Neural progenitor cell (in vitro differentiated cells): ENCODE measurements at regions not wholly inside any gene's neighbourhood (a gene's known extent, or its start where the extent isn't known, plus 50 kb on each side); places are given as distances from the start of the nearest gene placed in this dataset.

ENCODE experiments used
- DNase-seq: peaks from one replicate; pipeline ENCODE4 v3.0.0-alpha.2; 2016; ENCODE audit warnings: low spot score
- H2AFZ ChIP-seq: fragments of 200-600 bp; sonication (generic); replicated peaks from 2 replicates; pipeline ENCODE4 v1.6.1; 2016; ENCODE audit warnings: antibody characterized with exemption
- H3F3A ChIP-seq: fragments of 200-600 bp; sonication (generic); 2 replicates; pipeline ENCODE4 v1.6.1; 2016; ENCODE audit warnings: antibody characterized with exemption, low read depth
- H3K27ac ChIP-seq: fragments of 200-600 bp; sonication (generic); 2 replicates; pipeline ENCODE4 v1.5.1; 2016; ENCODE audit warnings: mild to moderate bottlenecking
- H3K27me3 ChIP-seq: fragments of 200-600 bp; sonication (generic); 2 replicates; pipeline ENCODE4 v1.6.1; 2016; ENCODE audit warnings: mild to moderate bottlenecking, moderate library complexity
- H3K36me3 ChIP-seq: fragments of 200-600 bp; sonication (generic); 2 replicates; pipeline ENCODE4 v1.5.1; 2016
- H3K4me1 ChIP-seq: fragments of 200-600 bp; sonication (generic); 2 replicates; pipeline ENCODE4 v1.6.1; 2016; ENCODE audit warnings: mixed run types
- H3K4me2 ChIP-seq: fragments of 200-600 bp; sonication (generic); 2 replicates; pipeline ENCODE4 v1.6.1; 2016
- H3K4me3 ChIP-seq: fragments of 200-600 bp; sonication (generic); 2 replicates; pipeline ENCODE4 v1.5.1; 2016
- H3K79me2 ChIP-seq: fragments of 200-600 bp; sonication (generic); 2 replicates; pipeline ENCODE4 v1.6.1; 2016; ENCODE audit warnings: low read depth
- H3K9ac ChIP-seq: fragments of 200-600 bp; sonication (generic); 2 replicates; pipeline ENCODE4 v1.6.1; 2016
- H3K9me3 ChIP-seq: fragments of 200-600 bp; sonication (generic); 2 replicates; pipeline ENCODE4 v1.5.1; 2016; ENCODE audit warnings: low read depth
- H4K20me1 ChIP-seq: fragments of 200-600 bp; sonication (generic); 2 replicates; pipeline ENCODE4 v1.6.1; 2016; ENCODE audit warnings: low read depth
- H3K27ac Mint-ChIP-seq: 3 replicates; pipeline ENCODE4 v1.8.0; 2021; ENCODE audit warnings: mixed read lengths
- H3K27me3 Mint-ChIP-seq: 2 replicates; pipeline ENCODE4 v1.8.0; 2022; ENCODE audit warnings: low read depth, mild to moderate bottlenecking, inconsistent platforms, moderate library complexity, mixed read lengths; ENCODE audit not compliant: insufficient read depth
- H3K36me3 Mint-ChIP-seq: 3 replicates; pipeline ENCODE4 v1.8.0; 2021; ENCODE audit warnings: mixed read lengths
- H3K4me1 Mint-ChIP-seq: 3 replicates; pipeline ENCODE4 v1.8.0; 2021; ENCODE audit warnings: mixed read lengths
- H3K4me3 Mint-ChIP-seq: 3 replicates; pipeline ENCODE4 v1.8.0; 2021; ENCODE audit warnings: mild to moderate bottlenecking, moderate library complexity, mixed read lengths
- H3K9me3 Mint-ChIP-seq: 3 replicates; pipeline ENCODE4 v1.8.0; 2020; ENCODE audit warnings: mixed read lengths
- EZH2 ChIP-seq: fragments of 200-600 bp; sonication (generic); IDR thresholded peaks from 2 replicates; pipeline ENCODE4 v1.6.1; 2017; ENCODE audit warnings: antibody characterized with exemption, mild to moderate bottlenecking, moderate library complexity
- EZH2phosphoT487 ChIP-seq: fragments of 200-600 bp; sonication (generic); IDR thresholded peaks from 2 replicates; pipeline ENCODE4 v1.6.1; 2017; ENCODE audit warnings: antibody characterized with exemption
- TF ChIP-seq, protein P1 (sequence below): fragments of 200-600 bp; sonication (generic); IDR thresholded peaks from 2 replicates; pipeline ENCODE4 v1.5.1; 2017; ENCODE audit warnings: antibody characterized with exemption, mild to moderate bottlenecking

DNA sequence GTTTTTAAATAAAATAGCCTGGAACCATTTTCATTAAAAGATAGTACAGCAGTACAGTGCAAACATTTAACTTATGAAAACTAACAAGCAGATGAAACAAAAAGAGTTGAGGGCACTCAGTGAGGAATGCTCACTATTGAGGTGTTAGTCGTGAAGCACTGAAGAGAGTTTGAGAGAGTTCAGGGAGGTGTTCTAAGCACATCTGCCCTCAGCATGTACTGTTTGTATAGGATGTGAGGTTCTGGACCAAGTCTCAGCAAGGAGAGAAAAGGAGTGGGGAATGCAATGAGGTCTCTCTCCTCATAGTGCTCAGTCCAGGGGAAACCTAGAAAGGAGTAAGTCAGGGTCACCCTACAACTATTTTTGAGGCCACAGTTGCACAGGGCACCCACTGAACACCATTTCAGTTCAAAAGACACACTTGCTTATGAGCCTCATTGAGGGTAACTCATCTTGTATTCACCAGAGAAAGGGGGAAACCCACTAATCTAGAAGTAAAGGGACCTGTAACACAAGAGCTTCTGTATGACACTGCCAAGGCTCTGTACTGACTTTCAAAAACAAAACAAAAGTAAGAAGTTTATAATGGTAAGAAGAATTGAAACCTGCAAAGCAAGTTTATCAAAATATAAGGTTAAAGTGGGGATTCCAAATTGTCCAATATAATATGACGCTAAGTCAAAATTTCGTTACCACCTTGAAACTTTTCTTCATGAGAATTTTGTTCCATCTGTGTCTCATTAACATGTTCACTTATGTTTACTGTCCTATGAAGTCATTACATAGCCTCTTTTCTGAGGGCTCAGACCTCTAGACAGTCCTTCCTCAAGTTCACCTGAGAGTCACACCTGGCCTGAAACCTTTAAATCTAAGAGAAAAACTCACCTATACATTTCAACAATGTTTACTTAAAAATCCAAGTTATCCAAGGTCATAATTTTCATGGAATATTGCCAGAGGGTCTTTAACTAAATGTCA lies 275.3 kb downstream of the ETS1 start:
- no peak overlapping the region for H2AFZ ChIP-seq
- H3K36me3 Mint-ChIP-seq: peaks cover 4% of the 10 kb centered on the region

DNA sequence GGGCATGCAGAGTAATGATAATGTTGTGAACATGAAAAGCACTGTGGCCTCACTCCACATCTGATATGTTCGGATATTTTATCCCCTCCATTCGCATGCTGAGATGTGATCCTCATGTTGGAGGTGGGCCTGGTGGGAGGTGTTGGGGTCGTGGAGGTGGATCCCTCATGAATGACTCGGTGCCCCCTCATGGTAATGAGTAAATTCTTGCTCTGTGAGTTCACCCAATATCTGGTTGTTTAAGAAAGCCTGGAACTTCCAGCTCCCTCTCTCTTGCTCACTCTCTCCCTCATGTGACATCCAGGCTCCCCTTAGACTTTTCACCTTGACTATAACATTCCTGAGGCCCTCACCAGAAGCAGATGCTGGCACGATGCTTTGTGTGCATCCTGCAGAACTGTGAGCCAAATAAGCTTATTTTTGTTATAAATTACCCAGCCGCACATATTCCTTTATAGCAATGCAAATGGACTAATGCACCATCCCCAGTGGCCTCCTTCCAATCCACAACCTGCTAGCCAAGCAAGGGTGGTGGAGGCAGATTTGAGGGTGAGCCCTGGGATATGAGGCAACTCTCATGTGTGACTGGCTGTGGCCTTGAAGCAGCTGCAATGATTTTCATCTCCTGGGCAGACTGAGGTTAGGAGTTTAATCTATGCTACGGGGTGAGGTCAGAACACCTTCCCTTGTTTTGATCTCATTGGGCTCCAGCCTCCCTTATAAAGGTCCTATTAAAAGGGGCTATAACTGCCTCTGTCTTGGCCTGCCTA lies 276.5 kb downstream of the ETS1 start:
- Mint-ChIP-seq H3K36me3 (peaks cover 4% of the 10 kb centered on the region), H3K9me3 (peaks cover 19% of the 10 kb centered on the region), H3K27me3 (peaks cover 6% of the 10 kb centered on the region), H3K27ac (no peak overlapping the region), H3K4me3 (no peak overlapping the region), H3K4me1 (no peaks in the 10 kb centered on the region)
- no peaks in the 10 kb centered on the region for H4K20me1 ChIP-seq
- H3K9ac ChIP-seq: no peak overlapping the region
- no peaks in the 10 kb centered on the region for H3K79me2 ChIP-seq
- H3K4me2 ChIP-seq: no peak overlapping the region
- no peak overlapping the region for H3K4me3 ChIP-seq
- no peaks in the 10 kb centered on the region for H3F3A ChIP-seq
- no peak overlapping the region for H3K27ac ChIP-seq
- H3K27me3 ChIP-seq: no peaks in the 10 kb centered on the region
- no peak for DNase-seq
- no peaks in the 10 kb centered on the region for H3K36me3 ChIP-seq
- H2AFZ ChIP-seq: no peak overlapping the region
- H3K4me1 ChIP-seq: no peaks in the 10 kb centered on the region
- TF ChIP-seq EZH2phosphoT487: no peak
- H3K9me3 ChIP-seq: no peaks in the 10 kb centered on the region

More for the DNA sequence above, 275.3 kb downstream of the ETS1 start:
- no peak overlapping the region for H3K4me3 ChIP-seq
- H3K9me3 Mint-ChIP-seq: peaks cover 19% of the 10 kb centered on the region
- DNase-seq: no peak
- TF ChIP-seq, protein P1, sequence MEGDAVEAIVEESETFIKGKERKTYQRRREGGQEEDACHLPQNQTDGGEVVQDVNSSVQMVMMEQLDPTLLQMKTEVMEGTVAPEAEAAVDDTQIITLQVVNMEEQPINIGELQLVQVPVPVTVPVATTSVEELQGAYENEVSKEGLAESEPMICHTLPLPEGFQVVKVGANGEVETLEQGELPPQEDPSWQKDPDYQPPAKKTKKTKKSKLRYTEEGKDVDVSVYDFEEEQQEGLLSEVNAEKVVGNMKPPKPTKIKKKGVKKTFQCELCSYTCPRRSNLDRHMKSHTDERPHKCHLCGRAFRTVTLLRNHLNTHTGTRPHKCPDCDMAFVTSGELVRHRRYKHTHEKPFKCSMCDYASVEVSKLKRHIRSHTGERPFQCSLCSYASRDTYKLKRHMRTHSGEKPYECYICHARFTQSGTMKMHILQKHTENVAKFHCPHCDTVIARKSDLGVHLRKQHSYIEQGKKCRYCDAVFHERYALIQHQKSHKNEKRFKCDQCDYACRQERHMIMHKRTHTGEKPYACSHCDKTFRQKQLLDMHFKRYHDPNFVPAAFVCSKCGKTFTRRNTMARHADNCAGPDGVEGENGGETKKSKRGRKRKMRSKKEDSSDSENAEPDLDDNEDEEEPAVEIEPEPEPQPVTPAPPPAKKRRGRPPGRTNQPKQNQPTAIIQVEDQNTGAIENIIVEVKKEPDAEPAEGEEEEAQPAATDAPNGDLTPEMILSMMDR: no peak
- no peak for TF ChIP-seq EZH2phosphoT487
- no peak for TF ChIP-seq EZH2
- H3K36me3 ChIP-seq: no peaks in the 10 kb centered on the region
- peaks cover 6% of the 10 kb centered on the region for H3K27me3 Mint-ChIP-seq
- no peak overlapping the region for H3K27ac Mint-ChIP-seq
- H3K79me2 ChIP-seq: no peaks in the 10 kb centered on the region
- no peak overlapping the region for H3K27ac ChIP-seq
- no peaks in the 10 kb centered on the region for H3K9me3 ChIP-seq
- no peaks in the 10 kb centered on the region for H3K27me3 ChIP-seq
- H3K4me2 ChIP-seq: no peak overlapping the region
- H3K4me3 Mint-ChIP-seq: no peak overlapping the region
- H4K20me1 ChIP-seq: no peaks in the 10 kb centered on the region
- H3K4me1 Mint-ChIP-seq: no peaks in the 10 kb centered on the region
- H3K4me1 ChIP-seq: no peaks in the 10 kb centered on the region
- no peaks in the 10 kb centered on the region for H3F3A ChIP-seq
- H3K9ac ChIP-seq: no peak overlapping the region

DNA sequence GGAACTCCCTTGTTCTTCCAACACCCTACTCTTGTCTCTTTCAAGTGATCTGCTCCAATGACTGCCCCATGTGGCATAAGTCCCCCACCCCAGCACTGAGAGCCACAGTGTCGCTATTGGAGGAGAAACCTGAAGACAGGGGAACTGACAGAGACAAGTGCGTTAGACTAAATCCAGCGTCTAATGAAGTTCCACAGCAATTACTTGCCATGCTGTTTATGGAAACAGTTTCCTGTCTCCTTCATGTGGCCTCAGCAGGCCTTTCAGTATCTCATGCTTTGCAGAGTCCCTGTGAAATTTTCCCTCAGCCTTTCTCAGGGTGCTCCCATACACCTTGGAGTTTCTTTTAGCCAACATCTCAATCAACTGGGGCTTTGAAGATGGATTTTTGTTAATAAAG lies 277.4 kb downstream of the ETS1 start:
- H3K79me2 ChIP-seq: no peaks in the 10 kb centered on the region
- H3K9me3 ChIP-seq: no peaks in the 10 kb centered on the region
- H3K9ac ChIP-seq: no peak overlapping the region
- TF ChIP-seq, protein P1: no peak
- no peak for TF ChIP-seq EZH2
- TF ChIP-seq EZH2phosphoT487: no peak
- H3K4me3 Mint-ChIP-seq: no peak overlapping the region
- no peak overlapping the region for H3K27ac ChIP-seq
- no peak overlapping the region for H2AFZ ChIP-seq
- no peaks in the 10 kb centered on the region for H3K36me3 Mint-ChIP-seq
- H3K27ac Mint-ChIP-seq: no peak overlapping the region
- H3F3A ChIP-seq: no peaks in the 10 kb centered on the region
- no peak for DNase-seq
- no peaks in the 10 kb centered on the region for H4K20me1 ChIP-seq
- peaks cover 2% of the 10 kb centered on the region for H3K27me3 Mint-ChIP-seq
- no peaks in the 10 kb centered on the region for H3K27me3 ChIP-seq
- H3K4me2 ChIP-seq: no peak overlapping the region
- no peaks in the 10 kb centered on the region for H3K4me1 Mint-ChIP-seq
- H3K9me3 Mint-ChIP-seq: peaks cover 12% of the 10 kb centered on the region
- H3K36me3 ChIP-seq: no peaks in the 10 kb centered on the region
- no peak overlapping the region for H3K4me3 ChIP-seq
- no peaks in the 10 kb centered on the region for H3K4me1 ChIP-seq
